Epithelial cell of esophagus (primary cell): ENCODE measurements at regions not wholly inside any gene's neighbourhood (a gene's known extent, or its start where the extent isn't known, plus 50 kb on each side); places are given as distances from the start of the nearest gene placed in this dataset.

Experiments
- DNase-seq: peaks from one replicate; pipeline ENCODE4 v3.0.0; 2010; ENCODE audit warnings: low read depth
- H3K4me3 ChIP-seq: 2 replicates; pipeline ENCODE4 v1.5.1; 2011; ENCODE audit warnings: mild to moderate bottlenecking, low read length, control low read depth
- CTCF ChIP-seq: IDR thresholded peaks from 2 replicates; pipeline ENCODE4 v1.5.1; 2011; ENCODE audit warnings: low read depth, mild to moderate bottlenecking, low read length, control low read depth, inconsistent platforms; ENCODE audit not compliant: insufficient read depth; ENCODE audit errors: missing control alignments

GRCh38 chr10:90174531-90174930 is 473.1 kb downstream of the KIF20B start:
- H3K4me3 ChIP-seq, result no peak overlapping the region
- TF ChIP-seq CTCF, result no peak
- no peak for DNase-seq

- no peak for TF ChIP-seq CTCF
- peak; percentile 89 for DNase-seq
- no peak overlapping the region for H3K4me3 ChIP-seq
Measured at GRCh38 chr10:90175161-90175681, 473.8 kb downstream of the KIF20B start.

- no peak overlapping the region for H3K4me3 ChIP-seq
- no peak for TF ChIP-seq CTCF
- DNase-seq, result peak; percentile 99
Measured at GRCh38 chr10:90179696-90180407, 478.5 kb downstream of the KIF20B start.

GRCh38 chr10:90180886-90181691 is 479.7 kb downstream of the KIF20B start:
- DNase-seq, result no peak
- no peak for TF ChIP-seq CTCF
- H3K4me3 ChIP-seq, result no peak overlapping the region

GRCh38 chr10:90192825-90193224 is 491.4 kb downstream of the KIF20B start:
- no peak for DNase-seq

DNA sequence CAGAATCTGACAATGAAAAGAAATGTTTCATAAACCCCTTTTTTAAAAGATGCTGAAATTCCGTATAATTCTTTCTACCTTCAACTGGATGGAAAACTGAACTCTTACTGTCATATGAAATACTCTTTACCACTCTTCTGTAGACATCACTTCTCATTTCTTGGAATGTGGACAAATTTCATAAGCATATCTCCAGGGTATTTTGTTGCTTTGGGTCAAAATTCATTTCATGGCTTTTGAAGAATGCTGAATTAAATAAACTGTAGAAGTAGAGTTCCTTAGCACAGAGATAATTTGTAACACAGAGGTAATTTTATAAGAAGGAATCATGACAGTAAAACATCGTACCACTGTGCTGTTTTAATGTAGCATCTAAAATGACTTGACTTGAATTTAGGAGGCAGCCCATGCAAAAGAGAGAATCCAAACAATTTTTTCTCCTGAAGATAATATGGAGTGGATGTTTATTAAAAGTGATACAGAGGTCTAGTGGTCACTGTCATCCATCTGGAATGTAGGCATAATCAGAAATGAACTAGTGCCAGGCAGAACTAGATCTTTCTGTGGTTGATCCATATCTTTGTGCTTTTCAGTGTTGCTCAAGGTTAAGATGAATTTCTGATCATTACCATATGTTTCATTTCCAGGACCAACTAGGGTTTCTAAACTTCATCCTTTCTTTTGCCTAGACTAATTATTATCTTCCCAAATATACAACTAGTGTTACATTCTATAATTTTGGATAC is 492.0 kb downstream of the KIF20B start:
- no peak for TF ChIP-seq CTCF
- no peak overlapping the region for H3K4me3 ChIP-seq
- DNase-seq, result peak; percentile 8

More at GRCh38 chr10:90192825-90193224, 491.4 kb downstream of the KIF20B start:
- no peak for TF ChIP-seq CTCF
- no peak overlapping the region for H3K4me3 ChIP-seq
